Breast epithelium (tissue), 3 donors: ENCODE measurements at regions not wholly inside any gene's neighbourhood (a gene's known extent, or its start where the extent isn't known, plus 50 kb on each side); places are given as distances from the start of the nearest gene placed in this dataset.

ENCODE experiments used
- POLR2AphosphoS5 ChIP-seq, 3 donors: sonication (generic); formaldehyde crosslinking; IDR thresholded peaks; one replicate each; pipeline ENCODE4 v1.6.1; 2017; ENCODE audit warnings: antibody characterized with exemption in 3 of 3
- TF ChIP-seq, protein P1 (sequence below), 3 donors: fragments of 450-650 bp; IDR thresholded peaks; one replicate each; pipeline ENCODE4 v1.5.1; 2016 to 2017; ENCODE audit warnings: antibody characterized with exemption in 3 of 3, mild to moderate bottlenecking in 3 of 3, moderate library complexity in 3 of 3

DNA sequence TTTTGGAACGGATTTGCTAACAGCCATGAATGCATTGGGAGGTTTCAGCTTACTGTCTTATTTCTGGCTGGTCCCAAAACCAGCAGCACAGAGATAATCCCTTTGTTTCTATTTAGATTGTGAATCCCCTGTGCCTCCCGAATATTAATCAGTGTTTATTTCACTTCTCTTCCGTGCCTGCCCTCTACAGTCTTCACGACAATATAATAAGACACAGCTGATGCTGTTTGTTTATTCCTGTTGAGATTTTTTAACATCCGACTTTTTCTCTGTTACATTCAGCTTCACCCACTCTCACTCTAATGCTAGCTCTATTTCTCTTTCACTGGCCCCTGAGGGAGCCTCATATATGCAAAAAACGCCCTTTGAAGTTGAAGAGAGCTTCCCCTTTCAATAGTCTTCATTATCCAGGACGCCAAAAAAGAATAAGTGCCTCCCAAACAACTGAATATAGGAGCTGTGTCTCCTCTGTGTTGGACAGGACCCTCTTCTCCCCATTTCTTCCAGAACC, 995.3 kb downstream of the ROBO2 start:
- TF ChIP-seq, protein P1, sequence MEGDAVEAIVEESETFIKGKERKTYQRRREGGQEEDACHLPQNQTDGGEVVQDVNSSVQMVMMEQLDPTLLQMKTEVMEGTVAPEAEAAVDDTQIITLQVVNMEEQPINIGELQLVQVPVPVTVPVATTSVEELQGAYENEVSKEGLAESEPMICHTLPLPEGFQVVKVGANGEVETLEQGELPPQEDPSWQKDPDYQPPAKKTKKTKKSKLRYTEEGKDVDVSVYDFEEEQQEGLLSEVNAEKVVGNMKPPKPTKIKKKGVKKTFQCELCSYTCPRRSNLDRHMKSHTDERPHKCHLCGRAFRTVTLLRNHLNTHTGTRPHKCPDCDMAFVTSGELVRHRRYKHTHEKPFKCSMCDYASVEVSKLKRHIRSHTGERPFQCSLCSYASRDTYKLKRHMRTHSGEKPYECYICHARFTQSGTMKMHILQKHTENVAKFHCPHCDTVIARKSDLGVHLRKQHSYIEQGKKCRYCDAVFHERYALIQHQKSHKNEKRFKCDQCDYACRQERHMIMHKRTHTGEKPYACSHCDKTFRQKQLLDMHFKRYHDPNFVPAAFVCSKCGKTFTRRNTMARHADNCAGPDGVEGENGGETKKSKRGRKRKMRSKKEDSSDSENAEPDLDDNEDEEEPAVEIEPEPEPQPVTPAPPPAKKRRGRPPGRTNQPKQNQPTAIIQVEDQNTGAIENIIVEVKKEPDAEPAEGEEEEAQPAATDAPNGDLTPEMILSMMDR (IDR thresholded peaks at IDR 0.05) = no peak
- TF ChIP-seq POLR2AphosphoS5 (IDR thresholded peaks at IDR 0.05) = no peak
